ENCODE measurements at regions not wholly inside any gene's neighbourhood (a gene's known extent, or its start where the extent isn't known, plus 50 kb on each side); places are given as distances from the start of the nearest gene placed in this dataset.
"Not testable (repeated sequence)": the region's sequence is repeated elsewhere in the genome, so short reads cannot be mapped to it uniquely, and the experiment has no call there.

GRCh38 chr4:111405989-111406388, 739.3 kb upstream of the FAM241A start:
- no peak for DNase-seq (ENCODE audit: low spot score)

GRCh38 chr4:111410571-111410970, 734.7 kb upstream of the FAM241A start:
- DNase-seq (ENCODE audit: low spot score) = no peak

GRCh38 chr4:111417521-111417920, 727.7 kb upstream of the FAM241A start:
- no peak for DNase-seq (ENCODE audit: low spot score)

- no peak for DNase-seq (ENCODE audit: low spot score)
These were observed 711.8 kb upstream of the FAM241A start for GRCh38 chr4:111433441-111433840.

- no peak for DNase-seq (ENCODE audit: low spot score)
These were observed 710.7 kb upstream of the FAM241A start for GRCh38 chr4:111434586-111434985.

GRCh38 chr4:111435986-111436744, 709.1 kb upstream of the FAM241A start:
- DNase-seq (ENCODE audit: low spot score) = no peak

GRCh38 chr4:111441687-111442086, 703.6 kb upstream of the FAM241A start:
- DNase-seq (ENCODE audit: low spot score) = no peak

GRCh38 chr4:111444836-111445235, 700.4 kb upstream of the FAM241A start:
- DNase-seq (ENCODE audit: low spot score) = not testable (repeated sequence)

- DNase-seq (ENCODE audit: low spot score) = no peak
These were observed 695.6 kb upstream of the FAM241A start for GRCh38 chr4:111449657-111450056.

GRCh38 chr4:111450867-111451266, 694.4 kb upstream of the FAM241A start:
- no peak for DNase-seq (ENCODE audit: low spot score)

GRCh38 chr4:111453216-111453615, 692.0 kb upstream of the FAM241A start:
- DNase-seq (ENCODE audit: low spot score) = no peak

GRCh38 chr4:111454961-111455360, 690.3 kb upstream of the FAM241A start:
- no peak for DNase-seq (ENCODE audit: low spot score)

- DNase-seq (ENCODE audit: low spot score) = no peak
These were observed 680.8 kb upstream of the FAM241A start for GRCh38 chr4:111464251-111465045.

- no peak for DNase-seq (ENCODE audit: low spot score)
These were observed 678.2 kb upstream of the FAM241A start for GRCh38 chr4:111466811-111467604.

- no peak for DNase-seq (ENCODE audit: low spot score)
These were observed 670.3 kb upstream of the FAM241A start for GRCh38 chr4:111475001-111475400.

GRCh38 chr4:111475666-111476065, 669.6 kb upstream of the FAM241A start:
- DNase-seq (ENCODE audit: low spot score) = no peak

- no peak for DNase-seq (ENCODE audit: low spot score)
These were observed 664.7 kb upstream of the FAM241A start for GRCh38 chr4:111480510-111480909.

GRCh38 chr4:111483375-111484169, 661.7 kb upstream of the FAM241A start:
- DNase-seq (ENCODE audit: low spot score) = no peak

- DNase-seq (ENCODE audit: low spot score) = no peak
These were observed 652.8 kb upstream of the FAM241A start for GRCh38 chr4:111492496-111492895.

- no peak for DNase-seq (ENCODE audit: low spot score)
These were observed 650.8 kb upstream of the FAM241A start for GRCh38 chr4:111494471-111494870.

- DNase-seq (ENCODE audit: low spot score) = no peak
These were observed 650.3 kb upstream of the FAM241A start for GRCh38 chr4:111494971-111495370.

- DNase-seq (ENCODE audit: low spot score) = no peak
These were observed 646.0 kb upstream of the FAM241A start for GRCh38 chr4:111499291-111499690.
